ENCODE measurements at regions not wholly inside any gene's neighbourhood (a gene's known extent, or its start where the extent isn't known, plus 50 kb on each side); places are given as distances from the start of the nearest gene placed in this dataset.

- FAIRE-seq (no peak), DNase-seq (ENCODE audit: insufficient read length) (no peak)
- TF ChIP-seq TAF1 (IDR thresholded peaks at IDR 0.05; ENCODE audit: borderline replicate concordance, low read depth, low read length) (no peak), POLR2AphosphoS5 (IDR thresholded peaks at IDR 0.05; ENCODE audit: low read depth, low read length) (no peak), POLR2A (IDR thresholded peaks at IDR 0.05; ENCODE audit: low read depth, low read length) (no peak)
Measured at GRCh38 chr6:22437665-22438064, 131.7 kb upstream of the HDGFL1 start.

GRCh38 chr6:22442826-22443225, 126.5 kb upstream of the HDGFL1 start:
- FAIRE-seq (peak; percentile 70), DNase-seq (ENCODE audit: insufficient read length) (no peak)
- TF ChIP-seq POLR2A (IDR thresholded peaks at IDR 0.05; ENCODE audit: low read depth, low read length) (no peak), TAF1 (IDR thresholded peaks at IDR 0.05; ENCODE audit: borderline replicate concordance, low read depth, low read length) (0 out of 2 replicates have a peak, but pooled peaks have one; percentile 4), POLR2AphosphoS5 (IDR thresholded peaks at IDR 0.05; ENCODE audit: low read depth, low read length) (no peak)

GRCh38 chr6:22444330-22444729, 125.0 kb upstream of the HDGFL1 start:
- FAIRE-seq (no peak), DNase-seq (ENCODE audit: insufficient read length) (no peak)

GRCh38 chr6:22445946-22446345, 123.4 kb upstream of the HDGFL1 start:
- TF ChIP-seq POLR2A (IDR thresholded peaks at IDR 0.05; ENCODE audit: low read depth, low read length) (no peak), TAF1 (IDR thresholded peaks at IDR 0.05; ENCODE audit: borderline replicate concordance, low read depth, low read length) (no peak), POLR2AphosphoS5 (IDR thresholded peaks at IDR 0.05; ENCODE audit: low read depth, low read length) (no peak)
- DNase-seq (ENCODE audit: insufficient read length) (no peak), FAIRE-seq (no peak)

More at GRCh38 chr6:22444330-22444729, 125.0 kb upstream of the HDGFL1 start:
- no peak for TF ChIP-seq POLR2AphosphoS5 (IDR thresholded peaks at IDR 0.05; ENCODE audit: low read depth, low read length)

GRCh38 chr6:22447249-22448196, 121.8 kb upstream of the HDGFL1 start:
- no peak for TF ChIP-seq POLR2A (IDR thresholded peaks at IDR 0.05; ENCODE audit: low read depth, low read length)
- no peak for TF ChIP-seq POLR2AphosphoS5 (IDR thresholded peaks at IDR 0.05; ENCODE audit: low read depth, low read length)
- no peak for TF ChIP-seq TAF1 (IDR thresholded peaks at IDR 0.05; ENCODE audit: borderline replicate concordance, low read depth, low read length)
- FAIRE-seq (no peak), DNase-seq (ENCODE audit: insufficient read length) (no peak)

- FAIRE-seq (no peak), DNase-seq (ENCODE audit: insufficient read length) (no peak)
Measured at GRCh38 chr6:22448291-22448711, 121.1 kb upstream of the HDGFL1 start.

GRCh38 chr6:22451962-22452361, 117.4 kb upstream of the HDGFL1 start:
- no peak for DNase-seq (ENCODE audit: insufficient read length)
- no peak for FAIRE-seq
- no peak for TF ChIP-seq POLR2A (IDR thresholded peaks at IDR 0.05; ENCODE audit: low read depth, low read length)
- no peak for TF ChIP-seq TAF1 (IDR thresholded peaks at IDR 0.05; ENCODE audit: borderline replicate concordance, low read depth, low read length)
- no peak for TF ChIP-seq POLR2AphosphoS5 (IDR thresholded peaks at IDR 0.05; ENCODE audit: low read depth, low read length)

More at GRCh38 chr6:22448291-22448711, 121.1 kb upstream of the HDGFL1 start:
- no peak for TF ChIP-seq POLR2AphosphoS5 (IDR thresholded peaks at IDR 0.05; ENCODE audit: low read depth, low read length)
- no peak for TF ChIP-seq POLR2A (IDR thresholded peaks at IDR 0.05; ENCODE audit: low read depth, low read length)
- no peak for TF ChIP-seq TAF1 (IDR thresholded peaks at IDR 0.05; ENCODE audit: borderline replicate concordance, low read depth, low read length)

- FAIRE-seq (no peak), DNase-seq (ENCODE audit: insufficient read length) (no peak)
- TF ChIP-seq POLR2AphosphoS5 (IDR thresholded peaks at IDR 0.05; ENCODE audit: low read depth, low read length) (no peak), POLR2A (IDR thresholded peaks at IDR 0.05; ENCODE audit: low read depth, low read length) (no peak)
Measured at GRCh38 chr6:22455378-22455777, 114.0 kb upstream of the HDGFL1 start.

GRCh38 chr6:22457996-22458395, 111.4 kb upstream of the HDGFL1 start:
- FAIRE-seq (no peak), DNase-seq (ENCODE audit: insufficient read length) (no peak)
- no peak for TF ChIP-seq TAF1 (IDR thresholded peaks at IDR 0.05; ENCODE audit: borderline replicate concordance, low read depth, low read length)
- no peak for TF ChIP-seq POLR2AphosphoS5 (IDR thresholded peaks at IDR 0.05; ENCODE audit: low read depth, low read length)
- TF ChIP-seq POLR2A (IDR thresholded peaks at IDR 0.05; ENCODE audit: low read depth, low read length) = no peak

GRCh38 chr6:22466665-22467245, 102.6 kb upstream of the HDGFL1 start:
- FAIRE-seq (no peak), DNase-seq (ENCODE audit: insufficient read length) (no peak)
- no peak for TF ChIP-seq POLR2AphosphoS5 (IDR thresholded peaks at IDR 0.05; ENCODE audit: low read depth, low read length)
- TF ChIP-seq TAF1 (IDR thresholded peaks at IDR 0.05; ENCODE audit: borderline replicate concordance, low read depth, low read length) = no peak
- no peak for TF ChIP-seq POLR2A (IDR thresholded peaks at IDR 0.05; ENCODE audit: low read depth, low read length)

- FAIRE-seq = no peak
- TF ChIP-seq TAF1 (IDR thresholded peaks at IDR 0.05; ENCODE audit: borderline replicate concordance, low read depth, low read length) (no peak), POLR2A (IDR thresholded peaks at IDR 0.05; ENCODE audit: low read depth, low read length) (no peak), POLR2AphosphoS5 (IDR thresholded peaks at IDR 0.05; ENCODE audit: low read depth, low read length) (no peak)
- no peak for DNase-seq (ENCODE audit: insufficient read length)
Measured at GRCh38 chr6:22467645-22468044, 101.7 kb upstream of the HDGFL1 start.

All from GM12892 (cell line).